ENCODE measurements at regions not wholly inside any gene's neighbourhood (a gene's known extent, or its start where the extent isn't known, plus 50 kb on each side); places are given as distances from the start of the nearest gene placed in this dataset.

DNA sequence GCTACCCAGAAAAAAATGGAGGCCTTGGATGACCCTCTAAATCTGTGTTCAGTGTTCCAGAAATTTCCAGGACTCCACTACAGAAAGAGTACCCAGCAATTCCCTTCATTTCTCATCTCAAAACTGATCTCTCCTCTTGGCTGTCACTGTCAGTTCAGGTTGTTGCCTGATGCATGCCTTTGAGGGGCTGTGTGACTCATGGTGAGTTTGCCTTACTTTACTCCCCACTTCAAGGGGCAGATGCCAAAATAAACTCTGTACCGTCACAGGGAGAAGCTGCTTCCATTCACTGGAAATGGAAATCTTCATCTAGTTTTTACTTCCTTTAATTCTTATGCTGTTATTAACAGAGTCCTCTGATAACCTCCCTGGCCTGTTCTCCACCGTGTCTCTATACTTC, 1075.0 kb downstream of the DIAPH3 start:
- TF ChIP-seq POLR2A (IDR thresholded peaks at IDR 0.05; ENCODE audit: low read depth, low read length) (no peak), POLR2AphosphoS5 (IDR thresholded peaks at IDR 0.05; ENCODE audit: low read depth, low read length) (no peak)

Data from GM12892 (cell line).